ENCODE measurements at regions not wholly inside any gene's neighbourhood (a gene's known extent, or its start where the extent isn't known, plus 50 kb on each side); places are given as distances from the start of the nearest gene placed in this dataset.

GRCh38 chr13:80235967-80236302 is 105.0 kb downstream of the SPRY2 start:
- no peak for TF ChIP-seq CTCF (IDR thresholded peaks at IDR 0.05)
- no peak for TF ChIP-seq POLR2A (IDR thresholded peaks at IDR 0.05)

Data from heart left ventricle (tissue), 13 donors.